GM18868 (cell line): ENCODE measurements at regions not wholly inside any gene's neighbourhood (a gene's known extent, or its start where the extent isn't known, plus 50 kb on each side); places are given as distances from the start of the nearest gene placed in this dataset.
A peak's percentile ranks its signal among the peaks of the same experiment; 100 is the strongest.

ENCODE experiments used
- ATAC-seq: cut with Tn5 transposase; IDR thresholded peaks from one replicate; pipeline ENCODE4 v1.9.1; 2021; ENCODE audit warnings: mild to moderate bottlenecking, moderate library complexity; ENCODE audit not compliant: unreplicated experiment

- ATAC-seq, result peak; percentile 94
Observed at GRCh38 chrX:2608638-2609430, 82.3 kb upstream of the CD99 start.

GRCh38 chrX:2607113-2607512 is 84.0 kb upstream of the CD99 start:
- no peak for ATAC-seq

GRCh38 chrX:2600564-2600963 is 90.5 kb upstream of the CD99 start:
- no peak for ATAC-seq

DNA sequence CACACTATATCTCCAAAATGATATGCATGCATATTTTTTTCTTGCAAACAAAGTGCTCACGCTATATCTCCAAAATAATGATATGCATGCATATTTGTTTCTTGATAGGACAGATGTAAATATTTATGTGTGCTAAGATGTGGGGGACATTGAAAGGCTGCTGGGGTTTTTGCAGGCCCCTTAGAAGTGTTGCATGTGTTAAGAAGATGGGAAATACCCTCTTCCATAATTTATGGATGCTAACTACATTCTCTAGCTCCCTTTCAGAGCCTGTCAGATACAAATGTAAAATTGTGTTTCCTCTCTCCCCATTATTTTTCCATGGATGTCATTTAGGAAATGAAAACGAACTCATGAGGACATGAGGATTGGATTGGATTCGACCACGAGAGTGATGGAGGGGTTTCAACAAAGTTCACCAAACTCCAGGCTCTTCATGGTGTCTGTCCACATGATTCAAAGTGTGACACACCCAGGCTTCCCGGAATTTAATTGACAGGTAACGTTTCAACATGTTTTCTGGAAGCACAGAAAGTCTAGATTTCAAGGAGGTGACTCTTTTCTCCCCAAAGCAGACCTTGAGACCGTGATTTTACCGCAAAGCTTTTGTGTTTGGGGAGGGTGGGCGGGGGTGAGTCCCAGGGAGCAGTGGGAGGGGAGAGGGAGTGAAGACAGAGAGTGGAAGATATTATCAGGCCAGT is 94.4 kb upstream of the CD99 start:
- ATAC-seq, result no peak

DNA sequence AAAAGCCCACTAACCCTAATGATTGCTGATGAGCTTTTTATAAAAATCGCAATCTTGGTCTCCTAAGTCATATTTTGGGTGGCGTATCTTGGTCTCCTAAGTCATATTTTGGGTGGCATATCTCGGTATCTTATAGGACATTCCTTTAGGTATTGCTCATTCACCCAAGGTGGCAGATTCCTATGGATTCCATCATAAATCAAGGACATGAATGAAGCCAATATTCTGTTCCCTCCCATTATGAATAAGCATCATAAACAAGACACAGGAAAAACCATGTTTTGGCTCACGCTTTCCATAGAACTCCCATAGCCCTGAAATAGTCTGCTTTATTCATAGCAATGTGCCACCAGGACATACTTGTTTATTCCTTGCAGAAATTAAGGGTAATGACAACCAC is 95.0 kb upstream of the CD99 start:
- no peak for ATAC-seq

- ATAC-seq, result no peak
Observed at GRCh38 chrX:2595258-2595657, 94.5 kb upstream of the DHRSX start.

DNA sequence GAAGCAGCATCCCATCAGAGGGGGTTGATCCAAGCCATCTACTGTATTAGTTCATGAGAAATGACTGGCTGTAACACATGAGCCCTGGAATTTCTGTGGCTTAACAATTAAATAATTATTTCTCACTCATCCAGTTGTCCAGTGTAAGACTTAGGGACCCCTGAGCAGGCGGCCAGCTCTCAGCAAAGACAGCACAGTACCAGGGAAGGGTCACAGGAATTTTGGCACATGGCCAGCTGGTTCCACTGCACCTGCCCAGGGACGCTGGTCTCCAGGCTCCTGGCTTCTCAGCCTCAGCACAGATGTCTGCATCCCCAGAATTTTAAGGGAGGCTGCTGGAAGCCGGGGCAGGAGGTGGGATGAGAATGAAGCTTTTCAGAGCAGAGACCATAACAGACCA is 93.7 kb upstream of the DHRSX start:
- ATAC-seq, result no peak

DNA sequence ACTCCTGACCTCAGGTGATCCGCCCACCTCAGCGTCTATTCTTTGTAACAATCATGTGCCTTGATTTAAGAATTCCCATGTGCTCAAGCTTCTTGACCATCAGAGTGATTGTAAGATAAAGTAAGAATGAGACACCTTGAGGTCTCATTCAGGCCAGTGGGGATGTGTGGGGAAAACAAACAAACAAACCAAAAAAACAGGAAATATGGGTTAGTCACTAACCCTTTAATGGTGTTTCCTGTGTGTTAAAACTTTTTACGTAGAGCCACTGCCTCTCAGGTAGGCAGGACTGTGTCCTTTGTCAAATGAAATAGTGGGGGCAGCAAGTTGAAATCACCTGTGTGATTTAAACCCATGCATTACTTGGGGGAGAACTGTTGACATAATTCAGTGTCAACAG is 91.5 kb upstream of the DHRSX start:
- no peak for ATAC-seq

DNA sequence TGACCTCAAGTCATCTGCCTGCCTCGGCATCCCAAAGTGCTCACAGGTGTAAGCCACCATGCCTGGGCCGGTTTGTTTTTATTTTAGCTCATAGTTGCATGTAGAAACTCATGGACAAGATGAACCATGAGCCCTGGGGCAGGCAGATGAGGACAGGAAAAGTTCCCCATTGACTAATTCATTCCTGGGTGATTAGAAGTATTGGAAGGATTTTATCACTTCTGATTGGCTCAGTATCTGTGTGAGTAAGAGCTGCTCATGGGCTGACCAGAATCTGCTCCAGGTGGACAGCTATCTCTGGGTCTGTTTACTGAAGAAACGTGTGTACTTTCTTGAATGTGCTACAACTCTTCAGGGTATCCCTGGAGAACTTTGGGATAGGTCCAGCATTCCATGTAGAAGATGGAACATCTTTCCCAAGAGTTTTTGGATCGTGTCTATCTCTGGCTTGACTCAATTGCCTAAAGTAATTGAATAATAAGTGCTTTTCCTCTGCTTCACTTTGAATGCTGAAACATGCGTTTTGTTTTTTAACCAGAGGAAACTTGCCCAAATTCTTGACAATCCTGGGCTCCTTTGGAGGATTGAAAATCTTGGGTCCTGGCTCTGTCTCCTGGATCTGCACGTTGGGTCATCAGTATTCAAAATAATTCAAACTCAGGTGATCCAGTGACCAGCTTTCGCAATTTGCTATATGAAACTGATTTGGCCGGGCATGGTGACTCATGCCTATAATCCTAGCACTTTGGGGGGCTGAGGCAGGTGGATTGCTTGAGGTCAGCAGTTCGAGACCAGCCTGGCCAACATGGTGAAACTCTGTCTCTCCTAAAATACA is 88.6 kb upstream of the DHRSX start:
- ATAC-seq, result no peak

GRCh38 chrX:2588049-2588448 is 87.3 kb upstream of the DHRSX start:
- no peak for ATAC-seq

DNA sequence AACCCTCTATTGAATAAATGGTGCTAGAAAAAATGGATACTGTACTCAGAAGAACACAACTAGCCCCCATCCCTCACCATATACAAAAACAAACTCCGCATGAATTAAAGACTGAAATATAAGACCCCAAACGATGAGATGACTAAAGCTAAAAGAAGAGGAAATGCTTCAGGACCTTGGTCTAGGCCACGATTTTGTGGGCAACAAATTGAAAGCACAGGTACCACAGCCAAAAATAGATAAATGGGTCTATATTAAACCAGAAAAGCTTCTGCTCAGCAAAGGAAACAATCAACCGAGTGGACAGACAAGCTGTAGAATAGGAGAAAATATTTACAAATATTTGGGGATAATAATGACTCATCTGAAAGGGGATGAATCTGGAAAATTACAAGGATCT is 86.4 kb upstream of the DHRSX start:
- no peak for ATAC-seq

DNA sequence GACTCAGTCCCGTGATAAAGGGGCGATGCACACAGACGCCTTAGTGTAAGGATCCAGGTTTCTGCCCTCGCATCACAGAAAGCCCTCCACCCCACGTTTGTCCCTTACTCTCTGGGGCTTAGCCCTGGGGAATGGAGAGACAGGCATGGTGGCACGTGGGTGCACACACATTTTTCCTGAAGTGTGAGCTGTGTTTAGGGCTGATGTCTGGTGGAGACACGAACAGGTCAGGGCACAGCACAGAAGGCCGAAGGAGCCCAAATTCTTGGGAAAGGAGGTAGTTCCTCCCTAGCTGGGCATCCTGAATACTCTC is 84.3 kb upstream of the DHRSX start:
- no peak for ATAC-seq

- ATAC-seq, result peak; percentile 42
Observed at GRCh38 chrX:2584251-2585157, 83.7 kb upstream of the DHRSX start.

DNA sequence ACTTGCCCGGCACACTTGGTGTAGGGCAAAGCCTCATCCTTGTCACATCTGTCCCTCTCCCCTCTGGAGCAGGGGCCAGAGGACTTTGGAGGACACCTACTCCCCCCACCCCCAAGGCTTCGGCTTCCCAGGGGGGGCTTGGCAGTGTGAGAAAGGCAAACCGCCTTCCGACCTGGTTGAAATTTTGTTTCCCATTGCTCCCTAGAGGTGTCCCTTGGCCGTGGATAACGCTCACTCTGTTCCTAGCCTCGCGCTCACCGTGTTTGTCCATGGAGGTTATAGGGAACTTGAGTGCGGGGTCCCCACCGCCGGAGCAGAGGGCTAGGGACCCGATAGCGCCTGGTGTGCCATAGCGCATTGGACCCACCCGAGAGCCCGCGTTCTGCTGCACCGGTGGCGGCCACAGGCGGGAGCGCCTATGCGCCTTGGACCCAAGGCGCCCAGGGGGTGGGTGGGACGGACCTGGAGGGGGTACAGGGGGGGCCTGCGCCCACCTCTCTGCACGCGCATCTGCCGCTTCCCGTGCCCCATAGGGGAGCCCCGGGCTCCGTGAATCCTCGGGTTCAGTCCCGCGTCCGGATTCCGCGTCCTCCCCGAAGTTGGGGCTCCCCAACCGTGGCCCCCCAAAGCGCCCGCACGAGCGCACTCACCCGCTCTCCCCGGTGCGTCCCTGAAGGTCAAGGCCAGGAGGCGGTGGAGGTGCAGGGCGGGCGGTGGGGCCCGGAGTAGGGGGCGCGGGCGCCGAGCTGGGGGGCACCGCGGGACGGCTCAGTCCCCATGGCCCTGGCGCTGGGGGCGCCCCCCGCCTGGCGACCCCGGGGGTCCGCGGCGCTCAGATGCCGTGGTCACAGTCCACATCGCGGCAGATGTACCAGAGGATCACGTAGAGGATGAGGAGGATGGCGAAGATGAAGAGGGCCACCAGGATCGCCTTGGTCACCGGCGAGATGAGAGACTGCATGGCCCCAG is 82.7 kb upstream of the DHRSX start:
- peak; percentile 4 for ATAC-seq

GRCh38 chrX:2582667-2583066 is 81.9 kb upstream of the DHRSX start:
- ATAC-seq, result no peak

GRCh38 chrX:2581296-2581695 is 80.5 kb upstream of the DHRSX start:
- no peak for ATAC-seq

GRCh38 chrX:2578864-2579263 is 78.1 kb upstream of the DHRSX start:
- ATAC-seq, result peak; percentile 58

GRCh38 chrX:2577844-2578466 is 77.2 kb upstream of the DHRSX start:
- no peak for ATAC-seq

GRCh38 chrX:2576793-2577192 is 76.0 kb upstream of the DHRSX start:
- ATAC-seq, result no peak
